Loucy (cell line): ENCODE measurements at regions not wholly inside any gene's neighbourhood (a gene's known extent, or its start where the extent isn't known, plus 50 kb on each side); places are given as distances from the start of the nearest gene placed in this dataset.

ENCODE experiments used
- H2AFZ ChIP-seq: fragments of 200-600 bp; sonication (generic); 2 replicates; pipeline ENCODE4 v1.6.0; 2016; ENCODE audit warnings: antibody characterized with exemption, mild to moderate bottlenecking, low read length, moderate library complexity
- H3F3A ChIP-seq: fragments of 200-600 bp; 2 replicates; pipeline ENCODE4 v1.6.0; 2016; ENCODE audit warnings: antibody characterized with exemption, low read depth, mild to moderate bottlenecking
- H3K27me3 ChIP-seq: fragments of 200-600 bp; sonication (generic); 2 replicates; pipeline ENCODE4 v1.6.1; 2014; ENCODE audit warnings: low read length, mild to moderate bottlenecking; ENCODE audit not compliant: insufficient read depth, poor library complexity, severe bottlenecking
- H3K36me3 ChIP-seq: fragments of 200-600 bp; sonication (generic); 2 replicates; pipeline ENCODE4 v1.6.1; 2016; ENCODE audit warnings: low read length; ENCODE audit not compliant: insufficient read depth
- H3K4me1 ChIP-seq: fragments of 200-600 bp; sonication (generic); 2 replicates; pipeline ENCODE4 v1.5.1; 2014; ENCODE audit warnings: low read length, mild to moderate bottlenecking; ENCODE audit not compliant: insufficient read depth, poor library complexity, severe bottlenecking
- H3K4me2 ChIP-seq: fragments of 200-600 bp; sonication (generic); 2 replicates; pipeline ENCODE4 v1.6.0; 2014; ENCODE audit warnings: antibody characterized with exemption, low read length, low read depth, mild to moderate bottlenecking; ENCODE audit not compliant: poor library complexity, severe bottlenecking
- H3K4me3 ChIP-seq: fragments of 200-600 bp; sonication (generic); 2 replicates; pipeline ENCODE4 v1.5.1; 2014; ENCODE audit warnings: low read length, mild to moderate bottlenecking, mixed read lengths; ENCODE audit not compliant: poor library complexity, severe bottlenecking
- H3K79me2 ChIP-seq: fragments of 200-600 bp; sonication (generic); 2 replicates; pipeline ENCODE4 v1.6.1; 2014; ENCODE audit warnings: low read length; ENCODE audit not compliant: insufficient read depth
- H3K9ac ChIP-seq: fragments of 200-600 bp; sonication (generic); 2 replicates; pipeline ENCODE4 v1.6.0; 2014; ENCODE audit warnings: mild to moderate bottlenecking, low read depth, low read length, moderate library complexity; ENCODE audit not compliant: poor library complexity, severe bottlenecking
- H3K9me2 ChIP-seq: fragments of 200-600 bp; sonication (generic); replicated peaks from 2 replicates; pipeline ENCODE4 v1.6.1; 2016; ENCODE audit warnings: low read depth, low read length, mixed read lengths
- H3K9me3 ChIP-seq: fragments of 200-600 bp; sonication (generic); 2 replicates; pipeline ENCODE4 v1.6.1; 2014; ENCODE audit warnings: mild to moderate bottlenecking, antibody characterized with exemption, low read length, low read depth; ENCODE audit not compliant: insufficient read depth
- H4K20me1 ChIP-seq: fragments of 200-600 bp; sonication (generic); 2 replicates; pipeline ENCODE4 v1.6.0; 2014; ENCODE audit warnings: antibody characterized with exemption, low read length, mild to moderate bottlenecking; ENCODE audit not compliant: insufficient read depth, poor library complexity, severe bottlenecking
- CTCF ChIP-seq: fragments of 200-600 bp; sonication (generic); conservative IDR thresholded peaks from 2 replicates; pipeline ENCODE4 v1.5.1; 2014; ENCODE audit warnings: mild to moderate bottlenecking, antibody characterized with exemption, low read length
- EZH2phosphoT487 ChIP-seq: fragments of 200-600 bp; IDR thresholded peaks from 2 replicates; pipeline ENCODE4 v1.6.1; 2018; ENCODE audit warnings: antibody characterized with exemption, mild to moderate bottlenecking, moderate library complexity, borderline replicate concordance

GRCh38 chrX:87064502-87064901 is 453.1 kb upstream of the KLHL4 start:
- H2AFZ ChIP-seq = no peak overlapping the region
- H3K4me1 ChIP-seq = no peaks in the 10 kb centered on the region
- no peaks in the 10 kb centered on the region for H3K36me3 ChIP-seq
- TF ChIP-seq CTCF = no peak
- TF ChIP-seq EZH2phosphoT487 = no peak
- H3K9me3 ChIP-seq = no peaks in the 10 kb centered on the region
- H4K20me1 ChIP-seq = no peaks in the 10 kb centered on the region
- H3K9me2 ChIP-seq = no peaks in the 10 kb centered on the region
- H3K79me2 ChIP-seq = no peaks in the 10 kb centered on the region
- H3K4me3 ChIP-seq = no peak overlapping the region
- no peaks in the 10 kb centered on the region for H3F3A ChIP-seq
- H3K27me3 ChIP-seq = no peaks in the 10 kb centered on the region
- no peak overlapping the region for H3K4me2 ChIP-seq
- no peak overlapping the region for H3K9ac ChIP-seq

GRCh38 chrX:87067795-87068369 is 449.7 kb upstream of the KLHL4 start:
- H3K79me2 ChIP-seq = no peaks in the 10 kb centered on the region
- no peaks in the 10 kb centered on the region for H3K36me3 ChIP-seq
- no peaks in the 10 kb centered on the region for H3F3A ChIP-seq
- H3K4me1 ChIP-seq = no peaks in the 10 kb centered on the region
- no peak overlapping the region for H3K4me3 ChIP-seq
- no peak overlapping the region for H3K9ac ChIP-seq
- H3K9me3 ChIP-seq = no peaks in the 10 kb centered on the region
- H3K9me2 ChIP-seq = no peaks in the 10 kb centered on the region
- no peak overlapping the region for H3K4me2 ChIP-seq
- H4K20me1 ChIP-seq = no peaks in the 10 kb centered on the region
- TF ChIP-seq CTCF = no peak
- TF ChIP-seq EZH2phosphoT487 = no peak
- no peak overlapping the region for H2AFZ ChIP-seq
- no peaks in the 10 kb centered on the region for H3K27me3 ChIP-seq

DNA sequence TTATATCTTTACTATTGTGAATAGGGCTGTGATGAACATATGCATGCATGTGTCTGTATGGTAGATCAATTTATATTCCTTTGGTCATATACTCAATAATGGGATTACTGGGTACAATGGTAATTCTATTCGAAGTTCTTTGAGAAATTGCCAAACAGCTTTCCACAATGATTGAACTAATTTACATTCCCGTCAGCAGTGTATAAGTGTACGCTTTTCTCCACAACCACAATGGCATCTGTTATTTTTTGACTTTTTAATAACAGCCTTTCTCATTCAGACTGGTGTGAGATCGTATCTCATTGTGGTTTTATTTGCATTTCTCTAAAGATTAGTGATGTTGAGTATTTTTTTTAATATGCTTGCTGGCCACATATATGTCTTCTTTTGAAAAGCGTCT is 439.4 kb upstream of the KLHL4 start:
- Histone ChIP-seq H3K4me2 (no peak overlapping the region), H3K79me2 (no peaks in the 10 kb centered on the region), H3K9ac (no peak overlapping the region), H3F3A (no peaks in the 10 kb centered on the region), H3K4me3 (no peak overlapping the region), H3K4me1 (no peaks in the 10 kb centered on the region), H2AFZ (no peak overlapping the region), H3K9me2 (no peaks in the 10 kb centered on the region), H3K36me3 (no peaks in the 10 kb centered on the region), H3K9me3 (no peaks in the 10 kb centered on the region), H3K27me3 (no peaks in the 10 kb centered on the region), H4K20me1 (no peaks in the 10 kb centered on the region)
- TF ChIP-seq EZH2phosphoT487 (no peak), CTCF (no peak)
